HG03571 (cell line): ENCODE measurements at regions not wholly inside any gene's neighbourhood (a gene's known extent, or its start where the extent isn't known, plus 50 kb on each side); places are given as distances from the start of the nearest gene placed in this dataset.
"Not testable (repeated sequence)": the region's sequence is repeated elsewhere in the genome, so short reads cannot be mapped to it uniquely, and the experiment has no call there.

Source experiments
- ATAC-seq: cut with Tn5 transposase; IDR thresholded peaks from one replicate; pipeline ENCODE4 v1.9.1; 2021; ENCODE audit not compliant: unreplicated experiment

- no peak for ATAC-seq
Observed at GRCh38 chr5:165309446-165309845, 1804.0 kb downstream of the MAT2B start.

GRCh38 chr5:165310031-165310430, 1804.6 kb downstream of the MAT2B start:
- no peak for ATAC-seq

GRCh38 chr5:165321912-165322311, 1816.5 kb downstream of the MAT2B start:
- ATAC-seq: no peak

GRCh38 chr5:165325221-165325620, 1819.8 kb downstream of the MAT2B start:
- ATAC-seq: no peak

GRCh38 chr5:165327631-165328030, 1822.2 kb downstream of the MAT2B start:
- ATAC-seq: no peak

GRCh38 chr5:165328846-165329245, 1823.4 kb downstream of the MAT2B start:
- ATAC-seq: no peak

- no peak for ATAC-seq
Observed at GRCh38 chr5:165333623-165334022, 1828.2 kb downstream of the MAT2B start.

- ATAC-seq: no peak
Observed at GRCh38 chr5:165334201-165334600, 1828.8 kb downstream of the MAT2B start.

- ATAC-seq: no peak
Observed at GRCh38 chr5:165349735-165350134, 1844.3 kb downstream of the MAT2B start.

GRCh38 chr5:165351342-165351741, 1845.9 kb downstream of the MAT2B start:
- no peak for ATAC-seq

- no peak for ATAC-seq
Observed at GRCh38 chr5:165360366-165360765, 1854.9 kb downstream of the MAT2B start.

GRCh38 chr5:165360784-165361542, 1855.5 kb downstream of the MAT2B start:
- ATAC-seq: no peak

- ATAC-seq: no peak
Observed at GRCh38 chr5:165370233-165370632, 1864.8 kb downstream of the MAT2B start.

GRCh38 chr5:165370794-165371193, 1865.4 kb downstream of the MAT2B start:
- ATAC-seq: no peak

GRCh38 chr5:165375201-165375600, 1869.8 kb downstream of the MAT2B start:
- ATAC-seq: no peak

- ATAC-seq: no peak
Observed at GRCh38 chr5:165393839-165394238, 1888.4 kb downstream of the MAT2B start.

GRCh38 chr5:165397516-165397915, 1892.1 kb downstream of the MAT2B start:
- ATAC-seq: no peak

GRCh38 chr5:165400086-165400485, 1894.7 kb downstream of the MAT2B start:
- ATAC-seq: no peak

GRCh38 chr5:165404917-165405316, 1899.5 kb downstream of the MAT2B start:
- ATAC-seq: no peak

GRCh38 chr5:165405340-165405739, 1899.9 kb downstream of the MAT2B start:
- ATAC-seq: no peak

- no peak for ATAC-seq
Observed at GRCh38 chr5:165407352-165407751, 1901.9 kb downstream of the MAT2B start.

- no peak for ATAC-seq
Observed at GRCh38 chr5:165410476-165410875, 1905.1 kb downstream of the MAT2B start.

- ATAC-seq: not testable (repeated sequence)
Observed at GRCh38 chr5:165411532-165411931, 1906.1 kb downstream of the MAT2B start.
